ENCODE measurements at regions not wholly inside any gene's neighbourhood (a gene's known extent, or its start where the extent isn't known, plus 50 kb on each side); places are given as distances from the start of the nearest gene placed in this dataset.
"Not testable (repeated sequence)": the region's sequence is repeated elsewhere in the genome, so short reads cannot be mapped to it uniquely, and the experiment has no call there.

DNA sequence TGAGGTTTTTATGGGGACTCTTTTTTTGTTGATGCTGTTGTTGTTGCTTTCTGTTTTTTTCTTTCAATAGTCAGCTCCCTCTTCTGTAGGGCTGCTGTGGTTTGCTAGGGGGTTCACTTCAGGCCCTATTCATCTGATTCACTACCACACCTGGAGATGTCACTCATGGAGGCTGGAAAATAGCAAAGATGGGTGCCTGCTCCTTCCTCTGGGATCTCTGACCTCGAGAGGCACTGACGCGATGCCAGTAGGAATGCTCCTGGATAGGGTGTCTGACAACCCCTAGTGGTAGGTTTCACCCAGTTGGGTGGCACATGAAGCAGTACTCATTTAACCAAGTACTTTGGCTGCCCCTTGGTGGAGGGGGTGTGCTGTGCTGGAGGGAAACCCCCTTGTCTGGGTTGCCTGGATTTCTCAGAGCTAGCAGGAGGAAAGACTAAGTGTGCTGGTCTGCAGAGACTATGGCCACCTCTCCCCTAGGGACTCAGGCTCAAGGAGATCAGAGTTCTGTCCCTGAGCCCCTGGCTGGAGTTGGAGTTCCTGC is 745.5 kb downstream of the TMTC2 start:
- H3K4me3 ChIP-seq (ENCODE audit: low read depth, low read length), result no peak overlapping the region
- DNase-seq (ENCODE audit: low read depth), result no peak
- TF ChIP-seq CTCF (IDR thresholded peaks at IDR 0.05; ENCODE audit: low read depth, low read length, missing control alignments), result no peak

DNA sequence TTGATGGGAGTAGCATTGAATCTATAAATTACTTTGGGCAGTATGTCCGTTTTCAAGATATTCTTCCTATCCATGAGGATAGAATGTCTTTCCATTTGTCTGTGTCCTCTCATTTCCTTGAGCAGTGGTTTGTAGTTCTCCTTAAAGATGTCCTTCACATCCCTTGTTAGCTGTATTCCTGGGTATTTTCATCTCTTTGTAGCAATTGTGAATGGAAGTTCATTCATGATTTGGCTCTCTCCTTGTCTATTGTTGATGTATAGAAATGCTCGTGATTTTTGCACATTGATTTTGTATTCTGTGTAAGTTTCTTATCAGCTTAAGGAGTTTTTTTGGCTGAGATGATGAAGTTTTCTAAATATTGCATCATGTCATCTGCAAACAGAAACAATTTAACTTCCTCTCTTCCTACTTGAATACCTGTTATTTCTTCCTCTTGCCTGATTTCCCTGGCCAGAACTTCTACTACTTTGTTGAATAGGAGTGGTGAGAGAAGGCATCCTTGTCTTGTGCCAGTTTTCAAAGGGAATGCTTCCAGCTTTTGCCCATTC is 741.0 kb downstream of the TMTC2 start:
- not testable (repeated sequence) for DNase-seq (ENCODE audit: low read depth); H3K4me3 ChIP-seq (ENCODE audit: low read depth, low read length)

DNA sequence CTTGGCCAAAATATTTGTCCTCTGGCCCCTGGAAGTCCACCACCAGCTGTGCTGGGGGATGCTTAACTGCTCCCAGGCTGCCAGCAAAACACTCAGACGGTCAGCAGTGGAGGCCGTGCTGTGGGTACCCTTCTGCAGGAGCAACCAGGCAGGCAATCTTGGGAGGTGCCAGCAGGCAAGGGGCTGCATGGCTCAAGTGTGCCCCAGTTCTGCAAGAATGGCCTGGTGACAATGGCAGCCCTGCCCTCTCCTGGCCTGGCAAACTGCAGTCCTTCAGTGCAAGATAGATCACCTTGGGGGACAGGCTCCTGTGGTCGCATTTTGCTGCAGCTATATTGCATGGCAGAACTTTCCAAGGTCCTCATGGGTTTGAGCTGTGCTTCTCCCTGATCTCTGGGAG is 728.3 kb downstream of the TMTC2 start:
- no peak for TF ChIP-seq CTCF (IDR thresholded peaks at IDR 0.05; ENCODE audit: low read depth, low read length, missing control alignments)
- no peak for DNase-seq (ENCODE audit: low read depth)
- H3K4me3 ChIP-seq (ENCODE audit: low read depth, low read length), result no peak overlapping the region

GRCh38 chr12:83408851-83409250 is 722.1 kb downstream of the TMTC2 start:
- no peak for TF ChIP-seq CTCF (IDR thresholded peaks at IDR 0.05; ENCODE audit: low read depth, low read length, missing control alignments)
- no peak overlapping the region for H3K4me3 ChIP-seq (ENCODE audit: low read depth, low read length)
- no peak for DNase-seq (ENCODE audit: low read depth)

DNA sequence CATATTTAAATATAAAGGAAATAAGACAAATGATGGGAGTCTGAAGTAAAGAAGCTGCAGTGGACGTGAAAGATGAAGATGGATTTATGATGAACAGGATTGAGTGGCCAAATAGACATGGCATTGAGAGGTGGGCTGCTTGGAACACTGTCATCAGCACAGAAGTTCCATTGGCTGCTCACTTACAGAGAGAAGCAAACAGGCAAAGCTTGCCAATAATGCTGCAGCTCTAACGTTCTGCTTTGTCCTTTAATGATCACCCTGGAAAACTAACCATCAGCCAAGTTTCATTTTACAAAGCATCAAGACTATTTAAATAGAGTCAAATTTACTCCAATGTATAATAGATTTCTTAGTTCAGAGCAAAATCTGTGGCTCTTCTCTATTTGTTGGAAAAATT is 721.4 kb downstream of the TMTC2 start:
- H3K4me3 ChIP-seq (ENCODE audit: low read depth, low read length), result no peak overlapping the region
- TF ChIP-seq CTCF (IDR thresholded peaks at IDR 0.05; ENCODE audit: low read depth, low read length, missing control alignments), result no peak

GRCh38 chr12:83404521-83404920 is 717.8 kb downstream of the TMTC2 start:
- no peak for TF ChIP-seq CTCF (IDR thresholded peaks at IDR 0.05; ENCODE audit: low read depth, low read length, missing control alignments)
- DNase-seq (ENCODE audit: low read depth), result no peak
- no peak overlapping the region for H3K4me3 ChIP-seq (ENCODE audit: low read depth, low read length)

More for the DNA sequence above, 721.4 kb downstream of the TMTC2 start:
- no peak for DNase-seq (ENCODE audit: low read depth)

GRCh38 chr12:83390186-83390585 is 703.5 kb downstream of the TMTC2 start:
- no peak for DNase-seq (ENCODE audit: low read depth)
- no peak overlapping the region for H3K4me3 ChIP-seq (ENCODE audit: low read depth, low read length)
- no peak for TF ChIP-seq CTCF (IDR thresholded peaks at IDR 0.05; ENCODE audit: low read depth, low read length, missing control alignments)
